H1 (cell line): ENCODE measurements at regions not wholly inside any gene's neighbourhood (a gene's known extent, or its start where the extent isn't known, plus 50 kb on each side); places are given as distances from the start of the nearest gene placed in this dataset.

ENCODE experiments used
- BCL11A ChIP-seq, 2 experiments: IDR thresholded peaks; one replicate each; pipeline ENCODE4 v1.6.1; 2011; ENCODE audit warnings: low read depth in 2 of 2, low read length in 2 of 2, mild to moderate bottlenecking in 2 of 2
- BRCA1 ChIP-seq: IDR thresholded peaks from 2 replicates; pipeline ENCODE4 v1.6.1; 2012; ENCODE audit warnings: low read depth, low read length, improper control_type of control experiment
- CBX5 ChIP-seq: fragments of 300-800, 300-1000 bp; sonication (generic); IDR thresholded peaks from 2 replicates; pipeline ENCODE4 v1.7.1; 2016; ENCODE audit warnings: antibody characterized with exemption, low read length, low read depth
- CTBP2 ChIP-seq: IDR thresholded peaks from 2 replicates; pipeline ENCODE4 v1.7.0; 2011; ENCODE audit warnings: borderline replicate concordance, mild to moderate bottlenecking, moderate library complexity, mixed read lengths, low read length; ENCODE audit not compliant: insufficient read depth, insufficient read length
- CTCF ChIP-seq, 3 experiments: IDR thresholded peaks; 1 replicate in 2 of 3; 2 replicates in 1 of 3; pipeline versions ENCODE4 v1.5.1 to v1.6.1; 2011; ENCODE audit warnings: low read length in 3 of 3, mild to moderate bottlenecking in 3 of 3, inconsistent platforms in 2 of 3, low read depth in 1 of 3, moderate library complexity in 1 of 3; ENCODE audit not compliant: insufficient read depth in 1 of 3; ENCODE audit errors: control extremely low read depth in 1 of 3
- GABPA ChIP-seq: IDR thresholded peaks from 2 replicates; pipeline ENCODE4 v1.6.1; 2011; ENCODE audit warnings: mild to moderate bottlenecking, low read length, moderate library complexity, borderline replicate concordance; ENCODE audit not compliant: insufficient read depth
- RAD21 ChIP-seq, 2 experiments: IDR thresholded peaks in 1 of 2; conservative IDR thresholded peaks in 1 of 2; 2 replicates each; pipeline ENCODE4 v1.6.1; 2011; ENCODE audit warnings: low read depth in 2 of 2, low read length in 2 of 2, improper control_type of control experiment in 1 of 2, inconsistent platforms in 1 of 2, mild to moderate bottlenecking in 1 of 2, moderate library complexity in 1 of 2
- RBBP5 ChIP-seq: IDR thresholded peaks from 2 replicates; pipeline ENCODE4 v1.7.1; 2012; ENCODE audit warnings: low read depth, mild to moderate bottlenecking, inconsistent platforms, low read length, moderate library complexity, borderline replicate concordance
- SIX5 ChIP-seq: IDR thresholded peaks from 2 replicates; pipeline ENCODE4 v1.6.1; 2011; ENCODE audit warnings: mild to moderate bottlenecking, low read depth, low read length

GRCh38 chr10:28930514-28931495 lies 253.5 kb downstream of the BAMBI start (continued):
- TF ChIP-seq RAD21 (IDR thresholded peaks at IDR 0.05 in 1 of 2, conservative IDR thresholded peaks at IDR 0.05 in 1 of 2; ENCODE audit: low read depth in 2 of 2, low read length in 2 of 2) (no peak), BCL11A (IDR thresholded peaks at IDR 0.05; ENCODE audit: low read depth in 2 of 2, low read length in 2 of 2) (no peak), RBBP5 (no peak), CBX5 (no peak), BRCA1 (no peak), CTCF (IDR thresholded peaks at IDR 0.05; ENCODE audit: control extremely low read depth in 1 of 3, insufficient read depth in 1 of 3, low read depth in 1 of 3, low read length in 3 of 3) (no peak), GABPA (no peak), CTBP2 (no peak), SIX5 (no peak)
- TF ChIP-seq, all 59 proteins: peak for 0
